Mesendoderm (in vitro differentiated cells): ENCODE measurements at regions not wholly inside any gene's neighbourhood (a gene's known extent, or its start where the extent isn't known, plus 50 kb on each side); places are given as distances from the start of the nearest gene placed in this dataset.

ENCODE experiments used
- DNase-seq: peaks from one replicate; pipeline ENCODE4 v3.0.0; 2013
- H2AK5ac ChIP-seq: 2 replicates; pipeline ENCODE4 v1.6.1; 2013; ENCODE audit warnings: low read length, inconsistent platforms
- H2BK120ac ChIP-seq: 2 replicates; pipeline ENCODE4 v1.6.1; 2013; ENCODE audit warnings: low read depth, mild to moderate bottlenecking, low read length, moderate library complexity, mixed read lengths
- H2BK15ac ChIP-seq: replicated peaks from 2 replicates; pipeline ENCODE4 v1.6.1; 2013; ENCODE audit warnings: low read depth, mild to moderate bottlenecking, moderate library complexity
- H2BK5ac ChIP-seq: 2 replicates; pipeline ENCODE4 v1.6.1; 2013; ENCODE audit warnings: low read length, inconsistent platforms
- H3K18ac ChIP-seq: 2 replicates; pipeline ENCODE4 v1.6.1; 2013; ENCODE audit warnings: mild to moderate bottlenecking, low read length, mixed read lengths
- H3K23ac ChIP-seq: one replicate; pipeline ENCODE4 v1.6.1; 2013; ENCODE audit warnings: low read length
- H3K27ac ChIP-seq: 2 replicates; pipeline ENCODE4 v1.5.1; 2013; ENCODE audit warnings: low read depth, mild to moderate bottlenecking, inconsistent platforms, low read length, moderate library complexity
- H3K27me3 ChIP-seq: 2 replicates; pipeline ENCODE4 v1.6.1; 2013; ENCODE audit warnings: low read length, control low read depth, mild to moderate bottlenecking, inconsistent platforms; ENCODE audit not compliant: insufficient read depth, poor library complexity
- H3K36me3 ChIP-seq: 2 replicates; pipeline ENCODE4 v1.6.1; 2013; ENCODE audit warnings: low read length, inconsistent platforms; ENCODE audit not compliant: control insufficient read depth, insufficient read depth
- H3K4ac ChIP-seq: one replicate; pipeline ENCODE4 v1.6.1; 2013; ENCODE audit warnings: low read depth, mild to moderate bottlenecking, low read length, moderate library complexity
- H3K4me1 ChIP-seq: 2 replicates; pipeline ENCODE4 v1.6.1; 2013; ENCODE audit warnings: low read depth, low read length, inconsistent platforms; ENCODE audit not compliant: control insufficient read depth
- H3K4me2 ChIP-seq: 2 replicates; pipeline ENCODE4 v1.6.1; 2013; ENCODE audit warnings: low read length
- H3K4me3 ChIP-seq: 2 replicates; pipeline ENCODE4 v1.5.1; 2013; ENCODE audit warnings: mild to moderate bottlenecking, low read length
- H3K56ac ChIP-seq: one replicate; pipeline ENCODE4 v1.6.1; 2013; ENCODE audit warnings: low read length
- H3K79me1 ChIP-seq: 2 replicates; pipeline ENCODE4 v1.6.1; 2013; ENCODE audit warnings: low read length, inconsistent platforms
- H3K79me2 ChIP-seq: 2 replicates; pipeline ENCODE4 v1.6.1; 2013; ENCODE audit warnings: mild to moderate bottlenecking, low read length; ENCODE audit not compliant: control insufficient read depth, insufficient read depth
- H3K9ac ChIP-seq: 2 replicates; pipeline ENCODE4 v1.6.1; 2013; ENCODE audit warnings: low read length, inconsistent platforms
- H4K5ac ChIP-seq: one replicate; pipeline ENCODE4 v1.6.1; 2013; ENCODE audit warnings: low read length
- H4K8ac ChIP-seq: one replicate; pipeline ENCODE4 v1.6.1; 2013; ENCODE audit warnings: low read depth, mild to moderate bottlenecking, control low read depth, low read length, moderate library complexity
- WGBS: extraction: QIAGEN DNeasy Blood & Tissue Kit; methylation state at CpG from one replicate; pipeline ENCODE4 v1.1.7; 2013; ENCODE audit warnings: low lambda C conversion rate, missing lambda C conversion rate; ENCODE audit not compliant: insufficient coverage; ENCODE audit errors: extremely low coverage; 5-methylcytosine and 5-hydroxymethylcytosine counted together

GRCh38 chr2:151042964-151043363 is 218.7 kb downstream of the RBM43 start:
- DNase-seq, result no peak
- WGBS, result no CpG with 5 or more reads among the region's 2 CpGs
- Histone ChIP-seq H2BK120ac (no peak overlapping the region), H3K18ac (no peak overlapping the region), H3K79me1 (no peaks in the 10 kb centered on the region), H3K56ac (no peak overlapping the region), H4K8ac (no peak overlapping the region), H3K27ac (no peak overlapping the region), H2AK5ac (no peak overlapping the region), H2BK5ac (no peak overlapping the region), H3K23ac (no peak overlapping the region), H3K4me3 (no peak overlapping the region), H3K27me3 (no peaks in the 10 kb centered on the region), H4K5ac (no peak overlapping the region), H3K9ac (no peak overlapping the region), H3K79me2 (no peaks in the 10 kb centered on the region), H3K4me1 (no peaks in the 10 kb centered on the region), H3K4ac (no peak overlapping the region), H3K4me2 (no peak overlapping the region), H3K36me3 (no peaks in the 10 kb centered on the region), H2BK15ac (no peak overlapping the region)

- H3K23ac ChIP-seq, result no peak overlapping the region
- no peak overlapping the region for H2BK5ac ChIP-seq
Observed at GRCh38 chr2:151040039-151040438, 221.6 kb downstream of the RBM43 start.

GRCh38 chr2:151038516-151038915 is 223.1 kb downstream of the RBM43 start:
- Histone ChIP-seq H3K79me2 (no peaks in the 10 kb centered on the region), H3K23ac (no peak overlapping the region), H4K5ac (no peak overlapping the region), H3K27ac (no peak overlapping the region), H4K8ac (no peak overlapping the region), H2BK5ac (no peak overlapping the region), H3K4ac (no peak overlapping the region), H3K9ac (no peak overlapping the region), H3K79me1 (no peaks in the 10 kb centered on the region), H2BK15ac (no peak overlapping the region), H3K56ac (no peak overlapping the region), H3K4me2 (no peak overlapping the region), H3K27me3 (no peaks in the 10 kb centered on the region), H3K18ac (no peak overlapping the region), H2BK120ac (no peak overlapping the region), H2AK5ac (no peak overlapping the region), H3K4me1 (no peaks in the 10 kb centered on the region), H3K4me3 (no peak overlapping the region), H3K36me3 (no peaks in the 10 kb centered on the region)
- WGBS, result no CpG with 5 or more reads among the region's 6 CpGs
- no peak for DNase-seq

More at GRCh38 chr2:151040039-151040438, 221.6 kb downstream of the RBM43 start:
- Histone ChIP-seq H4K5ac (no peak overlapping the region), H3K18ac (no peak overlapping the region), H3K4me1 (no peaks in the 10 kb centered on the region), H2AK5ac (no peak overlapping the region), H3K56ac (no peak overlapping the region), H3K27me3 (no peaks in the 10 kb centered on the region), H2BK15ac (no peak overlapping the region), H3K4me2 (no peak overlapping the region), H3K9ac (no peak overlapping the region), H3K4ac (no peak overlapping the region), H2BK120ac (no peak overlapping the region), H3K36me3 (no peaks in the 10 kb centered on the region), H3K79me1 (no peaks in the 10 kb centered on the region), H3K79me2 (no peaks in the 10 kb centered on the region), H4K8ac (no peak overlapping the region), H3K27ac (no peak overlapping the region), H3K4me3 (no peak overlapping the region)
- no CpG with 5 or more reads among the region's 3 CpGs for WGBS
- no peak for DNase-seq

GRCh38 chr2:151037434-151037833 is 224.2 kb downstream of the RBM43 start:
- no peaks in the 10 kb centered on the region for H3K27me3 ChIP-seq
- no peak overlapping the region for H4K8ac ChIP-seq
- H4K5ac ChIP-seq, result no peak overlapping the region
- H2AK5ac ChIP-seq, result no peak overlapping the region
- no peak overlapping the region for H3K9ac ChIP-seq
- H3K4me2 ChIP-seq, result no peak overlapping the region
- no peak overlapping the region for H3K56ac ChIP-seq
- no peak overlapping the region for H2BK5ac ChIP-seq
- no peaks in the 10 kb centered on the region for H3K4me1 ChIP-seq
- H3K23ac ChIP-seq, result no peak overlapping the region
- no CpG with 5 or more reads among the region's 4 CpGs for WGBS
- H2BK15ac ChIP-seq, result no peak overlapping the region
- H3K18ac ChIP-seq, result no peak overlapping the region
- no peaks in the 10 kb centered on the region for H3K79me1 ChIP-seq
- H3K79me2 ChIP-seq, result no peaks in the 10 kb centered on the region
- no peaks in the 10 kb centered on the region for H3K36me3 ChIP-seq
- no peak overlapping the region for H3K4ac ChIP-seq
- DNase-seq, result no peak
- no peak overlapping the region for H3K27ac ChIP-seq
- no peak overlapping the region for H3K4me3 ChIP-seq
- H2BK120ac ChIP-seq, result no peak overlapping the region

GRCh38 chr2:151033271-151034248 is 228.1 kb downstream of the RBM43 start:
- Histone ChIP-seq H3K4me3 (no peak overlapping the region), H3K27me3 (no peaks in the 10 kb centered on the region), H3K9ac (no peak overlapping the region), H3K4me1 (no peaks in the 10 kb centered on the region), H3K4ac (no peak overlapping the region), H3K18ac (no peak overlapping the region), H2BK15ac (no peak overlapping the region), H3K79me1 (no peaks in the 10 kb centered on the region), H3K79me2 (no peaks in the 10 kb centered on the region), H2AK5ac (no peak overlapping the region), H3K56ac (no peak overlapping the region), H3K27ac (no peak overlapping the region), H3K23ac (no peak overlapping the region), H4K5ac (no peak overlapping the region), H2BK120ac (no peak overlapping the region), H3K4me2 (no peak overlapping the region), H2BK5ac (no peak overlapping the region), H3K36me3 (no peaks in the 10 kb centered on the region), H4K8ac (no peak overlapping the region)
- DNase-seq, result no peak
- no CpG with 5 or more reads among the region's 4 CpGs for WGBS
